Activated CD4-positive, alpha-beta T cell treated with anti-CD3 and anti-CD28 coated beads, Interleukin-2, amount 10 ng/mL, durations not matched to agents 7 days and 5 days (primary cell): ENCODE measurements at regions not wholly inside any gene's neighbourhood (a gene's known extent, or its start where the extent isn't known, plus 50 kb on each side); places are given as distances from the start of the nearest gene placed in this dataset.
"Not testable (repeated sequence)": the region's sequence is repeated elsewhere in the genome, so short reads cannot be mapped to it uniquely, and the experiment has no call there.

Source experiments
- CTCF ChIA-PET: fragments of 350-600 bp; sonication (Branson Sonifier 250); formaldehyde crosslinking; loops from one replicate; lab custom pipeline; 2021; ENCODE audit warnings: antibody characterized with exemption; lab: Charles Lee
- POLR2A ChIA-PET: fragments of 350-600 bp; sonication (Branson Sonifier 250); formaldehyde crosslinking; loops from one replicate; lab custom pipeline; 2021; ENCODE audit warnings: antibody characterized with exemption; lab: Charles Lee
- DNase-seq: peaks from one replicate; pipeline ENCODE4 v3.0.0-alpha.2; 2020
- H3K27ac Mint-ChIP-seq: one replicate; pipeline ENCODE4 v1.8.0; 2021; ENCODE audit warnings: mild to moderate bottlenecking, moderate library complexity, mixed read lengths
- H3K27me3 Mint-ChIP-seq: one replicate; pipeline ENCODE4 v1.8.0; 2021; ENCODE audit warnings: mixed read lengths
- H3K36me3 Mint-ChIP-seq: one replicate; pipeline ENCODE4 v1.8.0; 2021; ENCODE audit warnings: low read depth, mixed read lengths
- H3K4me1 Mint-ChIP-seq: one replicate; pipeline ENCODE4 v1.8.0; 2021; ENCODE audit warnings: mixed read lengths
- H3K4me3 Mint-ChIP-seq: one replicate; pipeline ENCODE4 v1.8.0; 2021; ENCODE audit warnings: mild to moderate bottlenecking, moderate library complexity, mixed read lengths
- H3K9me3 Mint-ChIP-seq: one replicate; pipeline ENCODE4 v1.8.0; 2021; ENCODE audit warnings: mixed read lengths

DNA sequence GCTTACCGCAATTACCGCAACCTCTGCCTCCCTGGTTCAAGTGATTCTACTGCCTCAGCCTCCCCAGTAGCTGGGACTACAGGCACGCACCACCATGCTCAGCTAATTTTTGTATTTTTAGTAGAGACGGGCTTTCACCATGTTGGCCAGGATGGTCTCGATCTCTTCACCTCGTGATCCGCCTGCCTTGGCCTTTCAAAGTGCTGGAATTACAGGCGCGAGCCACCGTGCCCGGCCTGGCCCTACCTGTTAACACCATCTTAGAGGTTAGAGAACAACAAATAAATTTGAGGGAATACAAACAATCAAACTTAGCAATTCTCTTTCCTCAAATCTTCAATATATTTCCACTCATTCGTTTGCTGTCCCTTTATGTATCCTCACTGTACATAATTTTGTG, 1810.5 kb upstream of the FLRT2 start:
- CTCF ChIA-PET, DNase-seq, H3K27me3 Mint-ChIP-seq, H3K4me3 Mint-ChIP-seq, H3K4me1 Mint-ChIP-seq, H3K36me3 Mint-ChIP-seq, H3K27ac Mint-ChIP-seq, POLR2A ChIA-PET, H3K9me3 Mint-ChIP-seq: not testable (repeated sequence)

GRCh38 chr14:83733670-83734069, 1796.3 kb upstream of the FLRT2 start:
- Mint-ChIP-seq H3K9me3 (peaks cover 13% of the 10 kb centered on the region), H3K4me3 (no peak overlapping the region), H3K27ac (no peak overlapping the region), H3K4me1 (no peaks in the 10 kb centered on the region), H3K36me3 (no peaks in the 10 kb centered on the region), H3K27me3 (no peaks in the 10 kb centered on the region)
- ChIA-PET POLR2A (no interaction called here), CTCF (no interaction called here)
- no peak for DNase-seq

DNA sequence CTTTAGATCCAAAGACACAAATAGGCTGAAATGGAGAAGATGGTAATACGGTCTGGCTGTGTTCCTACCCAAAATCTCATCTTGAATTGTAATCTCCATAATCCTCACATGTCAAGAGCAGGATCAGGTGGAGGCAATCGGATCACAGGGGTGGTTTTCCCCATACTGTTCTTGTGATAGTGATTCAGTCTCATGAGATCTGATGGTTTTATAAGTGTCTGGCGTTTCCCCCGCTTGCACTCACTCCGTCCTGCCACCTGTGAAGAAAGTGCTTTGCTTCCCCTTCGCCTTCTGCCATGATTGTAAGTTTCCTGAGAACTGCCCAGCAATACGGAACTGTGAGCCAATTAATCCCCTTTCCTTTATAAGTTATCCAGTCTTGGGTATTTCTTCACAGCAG, 1795.5 kb upstream of the FLRT2 start:
- H3K4me1 Mint-ChIP-seq = no peaks in the 10 kb centered on the region
- no peaks in the 10 kb centered on the region for H3K36me3 Mint-ChIP-seq
- no peak for DNase-seq
- no peak overlapping the region for H3K4me3 Mint-ChIP-seq
- no peaks in the 10 kb centered on the region for H3K27me3 Mint-ChIP-seq
- ChIA-PET POLR2A (no interaction called here), CTCF (no interaction called here)
- peaks cover 13% of the 10 kb centered on the region for H3K9me3 Mint-ChIP-seq
- no peak overlapping the region for H3K27ac Mint-ChIP-seq

DNA sequence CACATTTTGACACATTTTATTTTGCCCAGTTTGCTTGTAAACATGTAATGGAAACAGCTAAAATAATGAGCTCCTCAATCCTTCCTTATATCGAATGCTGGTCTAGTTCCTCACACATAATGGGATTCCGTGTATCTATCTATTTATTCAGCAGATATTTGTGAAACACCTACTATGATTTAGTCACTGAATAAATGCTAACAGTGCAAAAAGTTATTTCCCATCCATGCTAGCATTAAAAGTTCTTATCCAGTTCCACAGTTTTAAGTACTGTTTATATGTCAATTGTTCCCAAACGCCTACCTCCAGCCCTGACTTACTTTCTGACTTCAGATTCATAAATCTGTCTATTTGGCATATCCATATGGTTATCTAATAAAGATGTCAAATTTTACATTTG, 1788.7 kb upstream of the FLRT2 start:
- CTCF ChIA-PET = no interaction called here
- POLR2A ChIA-PET = no interaction called here
- peaks cover 7% of the 10 kb centered on the region for H3K9me3 Mint-ChIP-seq
- no peak overlapping the region for H3K27ac Mint-ChIP-seq
- H3K4me1 Mint-ChIP-seq = no peaks in the 10 kb centered on the region
- H3K4me3 Mint-ChIP-seq = no peak overlapping the region
- H3K27me3 Mint-ChIP-seq = no peaks in the 10 kb centered on the region
- no peak for DNase-seq
- no peaks in the 10 kb centered on the region for H3K36me3 Mint-ChIP-seq

DNA sequence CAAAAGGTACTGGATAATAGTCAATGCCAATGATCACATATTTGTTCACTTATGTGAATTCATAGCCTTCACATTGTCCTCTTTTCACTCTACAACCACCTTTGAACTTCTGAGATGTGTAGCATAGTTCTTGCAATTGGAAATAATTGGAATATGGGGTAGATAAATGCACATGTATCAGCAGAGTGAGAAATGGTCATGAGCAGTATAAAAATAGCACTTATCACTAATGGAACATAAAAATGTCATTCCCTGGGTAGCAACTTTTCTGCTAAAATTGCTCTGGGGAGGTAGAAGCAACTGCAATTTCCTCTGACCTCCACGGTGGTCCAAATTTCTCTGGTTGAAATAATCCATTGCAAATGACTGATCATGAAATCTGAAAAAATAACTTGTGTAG, 1785.7 kb upstream of the FLRT2 start:
- CTCF ChIA-PET = no interaction called here
- Mint-ChIP-seq H3K9me3 (peaks cover 7% of the 10 kb centered on the region), H3K4me1 (no peaks in the 10 kb centered on the region), H3K27me3 (no peaks in the 10 kb centered on the region), H3K36me3 (no peaks in the 10 kb centered on the region), H3K27ac (no peak overlapping the region), H3K4me3 (no peak overlapping the region)
- DNase-seq = no peak
- POLR2A ChIA-PET = no interaction called here

- H3K36me3 Mint-ChIP-seq = no peaks in the 10 kb centered on the region
- H3K27me3 Mint-ChIP-seq = no peaks in the 10 kb centered on the region
- H3K27ac Mint-ChIP-seq = no peak overlapping the region
- ChIA-PET CTCF (no interaction called here), POLR2A (no interaction called here)
- no peaks in the 10 kb centered on the region for H3K4me1 Mint-ChIP-seq
- H3K4me3 Mint-ChIP-seq = no peak overlapping the region
- no peak for DNase-seq
- peaks cover 7% of the 10 kb centered on the region for H3K9me3 Mint-ChIP-seq
Measured at GRCh38 chr14:83744891-83745290, 1785.1 kb upstream of the FLRT2 start.

DNA sequence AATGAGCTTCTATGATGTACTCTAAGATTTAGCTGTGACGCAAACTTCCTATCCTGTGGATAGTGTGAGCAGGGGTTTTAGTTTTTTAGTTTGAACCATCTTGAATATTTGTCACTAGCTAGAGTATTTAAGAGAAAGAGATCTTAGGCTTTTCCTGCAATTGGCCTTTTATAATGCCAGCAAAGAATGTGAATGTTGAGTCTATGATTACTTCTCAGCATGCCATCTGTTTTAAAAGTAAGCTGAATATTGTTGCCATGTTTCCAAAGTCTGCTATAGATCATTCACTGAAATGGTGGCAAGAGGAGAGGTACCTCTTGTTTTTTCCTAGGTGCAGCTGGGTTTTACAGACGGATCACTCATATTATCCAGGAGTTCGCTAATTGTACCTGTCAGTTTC, 1783.6 kb upstream of the FLRT2 start:
- Mint-ChIP-seq H3K4me3 (no peak overlapping the region), H3K36me3 (no peaks in the 10 kb centered on the region), H3K4me1 (no peaks in the 10 kb centered on the region), H3K9me3 (peaks cover 3% of the 10 kb centered on the region), H3K27ac (no peak overlapping the region), H3K27me3 (no peaks in the 10 kb centered on the region)
- DNase-seq = no peak
- POLR2A ChIA-PET = no interaction called here
- CTCF ChIA-PET = no interaction called here

DNA sequence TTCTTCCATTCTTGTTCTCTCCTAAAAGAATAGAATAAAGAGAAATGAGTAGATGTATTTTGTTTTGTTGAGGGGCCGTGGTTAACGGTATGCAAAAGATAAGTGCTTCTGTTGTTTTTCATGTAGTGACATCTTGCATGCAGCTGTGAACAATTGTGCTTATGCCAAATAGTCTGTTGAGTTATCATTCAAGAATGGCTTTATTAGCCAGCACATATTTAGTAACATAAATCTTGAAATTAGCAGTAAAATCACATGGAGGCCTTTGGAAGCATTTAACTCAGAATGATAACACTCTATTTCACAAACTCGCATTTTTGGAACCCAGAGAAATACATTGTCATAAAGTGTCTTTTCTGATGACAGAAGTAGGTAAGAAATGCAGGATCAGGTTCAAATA, 1772.0 kb upstream of the FLRT2 start:
- ChIA-PET POLR2A (no interaction called here), CTCF (interaction anchor here (0.6 kb wide), 1 partner anchor 276 kb away, joined by 3 read pairs; no protein-coding TSS in a partner anchor)
- Mint-ChIP-seq H3K4me1 (no peaks in the 10 kb centered on the region), H3K4me3 (no peak overlapping the region), H3K27ac (no peak overlapping the region), H3K27me3 (no peaks in the 10 kb centered on the region), H3K36me3 (no peaks in the 10 kb centered on the region), H3K9me3 (peaks cover 3% of the 10 kb centered on the region)
- no peak for DNase-seq

DNA sequence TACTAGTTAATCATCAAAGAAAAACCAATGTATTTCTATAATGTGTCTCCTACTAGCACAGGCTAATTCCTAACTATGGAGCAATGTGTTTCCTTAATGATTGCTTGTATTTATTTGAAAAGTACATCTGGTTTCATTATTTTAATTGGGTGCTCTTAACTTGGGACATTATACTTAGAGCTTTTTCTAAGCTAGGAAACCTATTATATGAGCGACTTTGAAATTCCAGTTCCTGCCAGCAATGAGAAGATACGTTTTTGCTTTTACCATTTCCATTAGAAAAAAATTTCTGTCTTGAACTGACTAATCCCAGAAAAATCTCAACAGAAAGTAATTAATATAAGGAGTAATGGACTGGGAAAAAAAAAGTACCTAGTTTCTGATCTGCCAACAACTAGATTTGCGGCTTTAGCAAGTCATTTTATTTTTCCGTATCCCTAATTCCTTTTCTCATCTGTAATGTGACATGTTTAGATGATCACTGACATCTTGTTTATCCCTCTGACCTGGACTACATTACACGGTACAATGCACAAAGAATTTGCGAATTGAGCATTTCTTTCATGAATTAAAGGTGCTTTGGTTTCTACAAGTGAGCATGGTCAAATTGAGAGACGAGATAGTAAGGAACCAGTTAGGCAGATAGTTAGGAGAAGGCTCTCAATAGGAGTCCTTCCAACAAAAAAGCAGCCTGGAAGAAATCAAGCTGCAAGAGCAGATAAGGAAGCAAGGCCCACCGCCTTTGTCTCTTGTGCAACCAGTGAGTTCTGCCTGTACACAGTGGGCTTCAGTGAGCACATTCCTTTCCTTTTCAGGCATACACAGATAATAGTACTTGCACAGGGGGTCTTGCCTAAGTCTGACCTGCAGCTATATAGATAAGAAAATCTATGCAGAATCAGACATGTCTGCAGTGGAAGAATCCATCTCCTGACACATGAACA, 1765.0 kb upstream of the FLRT2 start:
- Mint-ChIP-seq H3K27me3 (no peaks in the 10 kb centered on the region), H3K9me3 (peaks cover 4% of the 10 kb centered on the region), H3K36me3 (no peaks in the 10 kb centered on the region), H3K4me1 (no peaks in the 10 kb centered on the region), H3K27ac (no peak overlapping the region), H3K4me3 (no peak overlapping the region)
- CTCF ChIA-PET = no interaction called here
- POLR2A ChIA-PET = no interaction called here
- DNase-seq = no peak

DNA sequence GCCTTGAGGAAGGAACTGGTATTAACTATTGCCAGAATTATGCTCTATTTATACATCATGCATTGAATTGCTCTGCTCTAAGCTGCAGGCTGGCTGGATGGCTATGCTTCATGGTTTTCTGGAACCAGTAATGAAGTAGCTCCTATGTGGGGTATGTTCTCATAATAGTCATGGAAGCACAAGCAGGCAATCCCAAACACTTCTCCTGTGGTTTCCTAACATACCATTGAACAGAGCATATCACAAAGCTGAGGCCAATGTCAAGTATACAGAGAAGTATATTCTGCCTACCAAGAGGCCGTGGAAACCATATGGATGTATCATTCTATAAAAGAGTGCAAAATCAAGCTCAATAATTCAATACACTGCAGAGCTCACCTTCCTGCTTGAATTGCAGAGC, 1752.4 kb upstream of the FLRT2 start:
- H3K27ac Mint-ChIP-seq = no peak overlapping the region
- H3K36me3 Mint-ChIP-seq = no peaks in the 10 kb centered on the region
- ChIA-PET CTCF (no interaction called here), POLR2A (no interaction called here)
- DNase-seq = no peak
- H3K9me3 Mint-ChIP-seq = peaks cover under 1% of the 10 kb centered on the region
- no peak overlapping the region for H3K4me3 Mint-ChIP-seq
- H3K27me3 Mint-ChIP-seq = no peaks in the 10 kb centered on the region
- no peaks in the 10 kb centered on the region for H3K4me1 Mint-ChIP-seq

DNA sequence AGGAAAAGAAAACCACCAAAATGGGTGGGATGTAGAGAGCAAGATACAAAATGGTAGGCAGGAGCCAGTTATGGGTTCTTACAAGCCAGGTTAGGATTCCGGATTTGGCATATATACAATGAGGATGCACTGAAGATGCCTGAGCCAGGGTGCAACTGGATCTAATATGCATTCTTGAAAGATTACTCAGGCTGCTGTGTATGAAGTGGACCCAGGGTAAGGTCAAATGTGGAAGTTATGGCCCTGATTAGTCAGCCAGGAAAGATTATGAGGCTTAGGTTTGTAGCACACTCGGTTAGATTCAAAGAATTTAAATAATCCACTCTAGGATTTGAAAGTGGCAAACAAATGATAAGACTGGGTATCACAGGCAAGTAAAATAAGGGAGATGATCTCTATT, 1750.7 kb upstream of the FLRT2 start:
- no peaks in the 10 kb centered on the region for H3K4me1 Mint-ChIP-seq
- ChIA-PET CTCF (no interaction called here), POLR2A (no interaction called here)
- no peaks in the 10 kb centered on the region for H3K36me3 Mint-ChIP-seq
- no peaks in the 10 kb centered on the region for H3K27me3 Mint-ChIP-seq
- no peak for DNase-seq
- H3K9me3 Mint-ChIP-seq = peaks cover 2% of the 10 kb centered on the region
- H3K27ac Mint-ChIP-seq = no peak overlapping the region
- H3K4me3 Mint-ChIP-seq = no peak overlapping the region

GRCh38 chr14:83780321-83780720, 1749.6 kb upstream of the FLRT2 start:
- DNase-seq = no peak
- CTCF ChIA-PET = no interaction called here
- H3K4me1 Mint-ChIP-seq = no peaks in the 10 kb centered on the region
- H3K36me3 Mint-ChIP-seq = no peaks in the 10 kb centered on the region
- H3K4me3 Mint-ChIP-seq = no peak overlapping the region
- POLR2A ChIA-PET = no interaction called here
- no peak overlapping the region for H3K27ac Mint-ChIP-seq
- no peaks in the 10 kb centered on the region for H3K27me3 Mint-ChIP-seq
- peaks cover 2% of the 10 kb centered on the region for H3K9me3 Mint-ChIP-seq

- H3K9me3 Mint-ChIP-seq = peaks cover 7% of the 10 kb centered on the region
- no peak overlapping the region for H3K27ac Mint-ChIP-seq
- no peaks in the 10 kb centered on the region for H3K27me3 Mint-ChIP-seq
- H3K4me1 Mint-ChIP-seq = no peaks in the 10 kb centered on the region
- no peak overlapping the region for H3K4me3 Mint-ChIP-seq
- DNase-seq = no peak
- H3K36me3 Mint-ChIP-seq = no peaks in the 10 kb centered on the region
- CTCF ChIA-PET = no interaction called here
- POLR2A ChIA-PET = no interaction called here
Measured at GRCh38 chr14:83798421-83798820, 1731.5 kb upstream of the FLRT2 start.

GRCh38 chr14:83799233-83799632, 1730.7 kb upstream of the FLRT2 start:
- POLR2A ChIA-PET = no interaction called here
- no peaks in the 10 kb centered on the region for H3K36me3 Mint-ChIP-seq
- H3K9me3 Mint-ChIP-seq = peaks cover 6% of the 10 kb centered on the region
- CTCF ChIA-PET = no interaction called here
- H3K27ac Mint-ChIP-seq = no peak overlapping the region
- no peaks in the 10 kb centered on the region for H3K27me3 Mint-ChIP-seq
- no peak for DNase-seq
- no peak overlapping the region for H3K4me3 Mint-ChIP-seq
- no peaks in the 10 kb centered on the region for H3K4me1 Mint-ChIP-seq
